ENCODE measurements at regions not wholly inside any gene's neighbourhood (a gene's known extent, or its start where the extent isn't known, plus 50 kb on each side); places are given as distances from the start of the nearest gene placed in this dataset.

DNA sequence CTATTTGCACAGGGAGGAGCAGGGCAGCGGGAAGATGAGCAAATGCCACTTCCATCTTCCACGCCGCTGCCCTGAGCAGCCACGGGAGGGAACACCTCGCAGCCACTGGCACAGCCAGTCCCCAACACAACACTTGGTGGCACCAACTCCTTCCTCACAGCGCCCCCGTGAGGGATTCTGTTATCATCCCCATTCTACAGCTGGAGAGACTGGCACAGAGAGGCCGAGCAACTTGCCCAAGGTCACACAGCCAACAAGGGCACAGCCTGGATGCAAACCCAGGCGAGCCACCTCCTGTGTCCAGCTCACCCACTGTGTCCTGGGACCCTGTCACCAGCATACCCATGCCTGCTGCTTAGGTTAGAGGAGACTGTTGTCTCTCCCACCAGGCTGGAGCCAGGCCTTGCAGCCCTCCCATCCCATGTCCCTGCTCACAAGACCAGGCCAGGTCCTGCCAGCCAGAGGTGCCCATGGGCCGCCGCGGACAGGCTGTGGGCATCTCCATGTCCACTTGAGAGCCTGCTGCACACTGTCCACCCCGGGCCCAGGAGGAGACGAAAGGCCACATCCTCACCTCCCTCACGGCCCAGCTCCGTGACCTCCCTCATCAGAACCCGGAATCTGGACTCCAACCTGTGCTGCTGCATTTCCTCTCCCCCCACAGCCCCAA, 57.0 kb downstream of the NCOR2 start:
- TF ChIP-seq, protein P1, sequence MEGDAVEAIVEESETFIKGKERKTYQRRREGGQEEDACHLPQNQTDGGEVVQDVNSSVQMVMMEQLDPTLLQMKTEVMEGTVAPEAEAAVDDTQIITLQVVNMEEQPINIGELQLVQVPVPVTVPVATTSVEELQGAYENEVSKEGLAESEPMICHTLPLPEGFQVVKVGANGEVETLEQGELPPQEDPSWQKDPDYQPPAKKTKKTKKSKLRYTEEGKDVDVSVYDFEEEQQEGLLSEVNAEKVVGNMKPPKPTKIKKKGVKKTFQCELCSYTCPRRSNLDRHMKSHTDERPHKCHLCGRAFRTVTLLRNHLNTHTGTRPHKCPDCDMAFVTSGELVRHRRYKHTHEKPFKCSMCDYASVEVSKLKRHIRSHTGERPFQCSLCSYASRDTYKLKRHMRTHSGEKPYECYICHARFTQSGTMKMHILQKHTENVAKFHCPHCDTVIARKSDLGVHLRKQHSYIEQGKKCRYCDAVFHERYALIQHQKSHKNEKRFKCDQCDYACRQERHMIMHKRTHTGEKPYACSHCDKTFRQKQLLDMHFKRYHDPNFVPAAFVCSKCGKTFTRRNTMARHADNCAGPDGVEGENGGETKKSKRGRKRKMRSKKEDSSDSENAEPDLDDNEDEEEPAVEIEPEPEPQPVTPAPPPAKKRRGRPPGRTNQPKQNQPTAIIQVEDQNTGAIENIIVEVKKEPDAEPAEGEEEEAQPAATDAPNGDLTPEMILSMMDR (IDR thresholded peaks at IDR 0.05): peak; percentile 36
- no peak for TF ChIP-seq ZFX (IDR thresholded peaks at IDR 0.05; ENCODE audit: borderline replicate concordance)
